ENCODE measurements at regions not wholly inside any gene's neighbourhood (a gene's known extent, or its start where the extent isn't known, plus 50 kb on each side); places are given as distances from the start of the nearest gene placed in this dataset.

DNA sequence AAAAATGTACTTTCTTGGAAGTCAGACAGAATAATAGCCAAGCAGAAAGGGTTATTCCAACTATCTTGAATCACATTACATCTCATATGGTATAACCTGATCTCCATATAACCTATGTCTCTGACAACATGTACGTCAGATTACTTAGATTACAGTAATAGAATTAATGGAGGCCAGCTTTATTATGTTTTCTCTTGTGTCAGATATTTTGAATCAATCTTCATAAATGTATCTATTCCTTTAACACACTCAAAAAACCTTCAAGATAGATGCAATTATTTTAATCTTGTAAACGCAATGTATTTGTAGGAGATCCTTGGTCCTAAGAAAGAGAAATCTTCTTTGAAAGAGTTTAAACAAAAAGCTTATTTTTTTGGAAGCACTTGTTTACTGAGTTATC, 188.4 kb upstream of the KLF12 start:
- Histone ChIP-seq H3K27me3 (replicated peaks; ENCODE audit: insufficient read depth, low read depth, low read length, poor library complexity) (no peaks in the 10 kb centered on the region), H3K36me3 (ENCODE audit: insufficient read depth, low read length, poor library complexity, severe bottlenecking) (no peaks in the 10 kb centered on the region), H3K27ac (ENCODE audit: low read depth, low read length, poor library complexity, severe bottlenecking) (no peak overlapping the region), H3K4me3 (ENCODE audit: low read depth, low read length, poor library complexity, severe bottlenecking) (no peak overlapping the region), H3K9me3 (ENCODE audit: low read depth, low read length, poor library complexity, severe bottlenecking) (no peaks in the 10 kb centered on the region), H3K4me1 (ENCODE audit: insufficient read depth, low read length, poor library complexity, severe bottlenecking) (no peaks in the 10 kb centered on the region)
- DNase-seq (ENCODE audit: low spot score), result no peak
- ChIA-PET POLR2A (ENCODE audit: low non-redundant PET) (no interaction called here), CTCF (no interaction called here)
- no peak for TF ChIP-seq EZH2 (IDR thresholded peaks at IDR 0.05; ENCODE audit: borderline replicate concordance, low read depth, low read length, poor library complexity, severe bottlenecking)
- TF ChIP-seq, protein P1, sequence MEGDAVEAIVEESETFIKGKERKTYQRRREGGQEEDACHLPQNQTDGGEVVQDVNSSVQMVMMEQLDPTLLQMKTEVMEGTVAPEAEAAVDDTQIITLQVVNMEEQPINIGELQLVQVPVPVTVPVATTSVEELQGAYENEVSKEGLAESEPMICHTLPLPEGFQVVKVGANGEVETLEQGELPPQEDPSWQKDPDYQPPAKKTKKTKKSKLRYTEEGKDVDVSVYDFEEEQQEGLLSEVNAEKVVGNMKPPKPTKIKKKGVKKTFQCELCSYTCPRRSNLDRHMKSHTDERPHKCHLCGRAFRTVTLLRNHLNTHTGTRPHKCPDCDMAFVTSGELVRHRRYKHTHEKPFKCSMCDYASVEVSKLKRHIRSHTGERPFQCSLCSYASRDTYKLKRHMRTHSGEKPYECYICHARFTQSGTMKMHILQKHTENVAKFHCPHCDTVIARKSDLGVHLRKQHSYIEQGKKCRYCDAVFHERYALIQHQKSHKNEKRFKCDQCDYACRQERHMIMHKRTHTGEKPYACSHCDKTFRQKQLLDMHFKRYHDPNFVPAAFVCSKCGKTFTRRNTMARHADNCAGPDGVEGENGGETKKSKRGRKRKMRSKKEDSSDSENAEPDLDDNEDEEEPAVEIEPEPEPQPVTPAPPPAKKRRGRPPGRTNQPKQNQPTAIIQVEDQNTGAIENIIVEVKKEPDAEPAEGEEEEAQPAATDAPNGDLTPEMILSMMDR (conservative IDR thresholded peaks at IDR 0.05; ENCODE audit: low read depth, low read length), result no peak
- BruUV-seq (replicated peaks), result no TSS peak
- intact Hi-C loops (cut with micrococcal nuclease; ENCODE audit: unreplicated experiment), result no loop called here

DNA sequence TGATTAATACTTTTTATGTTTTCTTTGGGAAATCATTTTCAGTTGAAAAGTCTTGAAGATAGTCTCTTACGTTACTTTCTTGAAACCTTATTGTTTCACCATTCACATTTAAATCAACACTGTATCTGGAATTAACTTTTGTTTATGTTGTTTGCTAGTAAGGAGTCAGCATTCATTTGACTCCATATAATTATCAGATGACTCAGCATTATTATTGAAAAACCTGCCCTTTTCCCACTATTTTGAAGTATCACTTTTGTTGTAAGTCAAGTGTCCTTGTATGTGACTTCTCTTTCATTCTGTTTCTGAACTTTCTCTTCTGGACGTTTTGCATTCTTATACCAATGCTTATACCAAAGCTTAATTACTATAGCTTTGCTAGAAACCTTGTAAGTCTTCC, 186.1 kb upstream of the KLF12 start:
- no peak for DNase-seq (ENCODE audit: low spot score)
- CTCF ChIA-PET, result no interaction called here

DNA sequence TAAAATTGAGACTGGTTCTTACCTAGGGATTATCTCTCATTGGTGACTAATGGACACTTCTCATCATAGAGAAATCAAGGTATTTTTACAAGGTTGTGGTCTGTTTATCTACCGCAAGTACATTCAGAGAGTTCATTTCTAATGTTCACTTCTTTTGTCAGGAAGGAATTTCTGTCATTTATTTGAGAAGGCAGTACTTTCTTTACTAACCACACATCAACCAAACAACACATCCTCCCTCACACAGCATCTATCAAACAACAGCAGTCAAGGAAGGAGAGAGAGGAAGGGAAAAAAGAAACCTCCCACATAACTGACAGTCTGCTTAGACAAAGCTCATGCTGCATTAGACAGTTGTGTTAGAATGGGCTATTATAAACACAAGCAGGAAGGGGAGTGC, 182.3 kb upstream of the KLF12 start:
- ChIA-PET POLR2A (ENCODE audit: low non-redundant PET) (no interaction called here), CTCF (no interaction called here)
- H3K27ac ChIP-seq (ENCODE audit: low read depth, low read length, poor library complexity, severe bottlenecking), result no peak overlapping the region
- H3K4me3 ChIP-seq (ENCODE audit: low read depth, low read length, poor library complexity, severe bottlenecking), result no peak overlapping the region
- BruUV-seq (replicated peaks), result no TSS peak
- no peaks in the 10 kb centered on the region for H3K4me1 ChIP-seq (ENCODE audit: insufficient read depth, low read length, poor library complexity, severe bottlenecking)
- no peak for TF ChIP-seq EZH2 (IDR thresholded peaks at IDR 0.05; ENCODE audit: borderline replicate concordance, low read depth, low read length, poor library complexity, severe bottlenecking)
- TF ChIP-seq, protein P1 (conservative IDR thresholded peaks at IDR 0.05; ENCODE audit: low read depth, low read length), result no peak
- H3K27me3 ChIP-seq (replicated peaks; ENCODE audit: insufficient read depth, low read depth, low read length, poor library complexity), result no peaks in the 10 kb centered on the region
- intact Hi-C loops (cut with micrococcal nuclease; ENCODE audit: unreplicated experiment), result no loop called here
- no peaks in the 10 kb centered on the region for H3K36me3 ChIP-seq (ENCODE audit: insufficient read depth, low read length, poor library complexity, severe bottlenecking)
- no peak for DNase-seq (ENCODE audit: low spot score)
- no peaks in the 10 kb centered on the region for H3K9me3 ChIP-seq (ENCODE audit: low read depth, low read length, poor library complexity, severe bottlenecking)

More for the DNA sequence above, 186.1 kb upstream of the KLF12 start:
- Histone ChIP-seq H3K36me3 (ENCODE audit: insufficient read depth, low read length, poor library complexity, severe bottlenecking) (no peaks in the 10 kb centered on the region), H3K27me3 (replicated peaks; ENCODE audit: insufficient read depth, low read depth, low read length, poor library complexity) (no peaks in the 10 kb centered on the region), H3K27ac (ENCODE audit: low read depth, low read length, poor library complexity, severe bottlenecking) (no peak overlapping the region), H3K4me1 (ENCODE audit: insufficient read depth, low read length, poor library complexity, severe bottlenecking) (no peaks in the 10 kb centered on the region), H3K9me3 (ENCODE audit: low read depth, low read length, poor library complexity, severe bottlenecking) (no peaks in the 10 kb centered on the region), H3K4me3 (ENCODE audit: low read depth, low read length, poor library complexity, severe bottlenecking) (no peak overlapping the region)
- intact Hi-C loops (cut with micrococcal nuclease; ENCODE audit: unreplicated experiment), result no loop called here
- POLR2A ChIA-PET (ENCODE audit: low non-redundant PET), result no interaction called here
- BruUV-seq (replicated peaks), result no TSS peak
- TF ChIP-seq, protein P1 (conservative IDR thresholded peaks at IDR 0.05; ENCODE audit: low read depth, low read length), result no peak
- no peak for TF ChIP-seq EZH2 (IDR thresholded peaks at IDR 0.05; ENCODE audit: borderline replicate concordance, low read depth, low read length, poor library complexity, severe bottlenecking)
